CD4-positive, alpha-beta T cell treated with Interleukin-10 for 1 hour (primary cell): ENCODE measurements at regions not wholly inside any gene's neighbourhood (a gene's known extent, or its start where the extent isn't known, plus 50 kb on each side); places are given as distances from the start of the nearest gene placed in this dataset.
"Not testable (repeated sequence)": the region's sequence is repeated elsewhere in the genome, so short reads cannot be mapped to it uniquely, and the experiment has no call there.

Source experiments
- DNase-seq: peaks from one replicate; pipeline ENCODE4 v3.0.0-alpha.2; 2020

- no peak for DNase-seq
Measured at GRCh38 chr17:70324031-70324430, 154.7 kb downstream of the KCNJ2 start.

- DNase-seq = no peak
Measured at GRCh38 chr17:70327279-70327678, 157.9 kb downstream of the KCNJ2 start.

GRCh38 chr17:70327723-70328122, 158.4 kb downstream of the KCNJ2 start:
- no peak for DNase-seq

GRCh38 chr17:70329721-70330120, 160.4 kb downstream of the KCNJ2 start:
- no peak for DNase-seq

- DNase-seq = not testable (repeated sequence)
Measured at GRCh38 chr17:70331066-70331465, 161.7 kb downstream of the KCNJ2 start.

GRCh38 chr17:70332356-70333210, 163.3 kb downstream of the KCNJ2 start:
- no peak for DNase-seq

GRCh38 chr17:70336411-70336810, 167.1 kb downstream of the KCNJ2 start:
- no peak for DNase-seq

- DNase-seq = no peak
Measured at GRCh38 chr17:70338946-70339354, 169.6 kb downstream of the KCNJ2 start.

GRCh38 chr17:70343114-70343513, 173.8 kb downstream of the KCNJ2 start:
- DNase-seq = no peak

GRCh38 chr17:70344386-70345060, 175.2 kb downstream of the KCNJ2 start:
- no peak for DNase-seq

GRCh38 chr17:70345061-70345460, 175.7 kb downstream of the KCNJ2 start:
- no peak for DNase-seq

GRCh38 chr17:70352834-70353233, 183.5 kb downstream of the KCNJ2 start:
- DNase-seq = no peak

GRCh38 chr17:70353408-70354092, 184.2 kb downstream of the KCNJ2 start:
- DNase-seq = no peak

- DNase-seq = no peak
Measured at GRCh38 chr17:70355185-70355584, 185.9 kb downstream of the KCNJ2 start.

GRCh38 chr17:70357190-70357589, 187.9 kb downstream of the KCNJ2 start:
- DNase-seq = no peak

- DNase-seq = no peak
Measured at GRCh38 chr17:70365091-70365583, 195.8 kb downstream of the KCNJ2 start.

GRCh38 chr17:70366386-70366785, 197.1 kb downstream of the KCNJ2 start:
- no peak for DNase-seq

GRCh38 chr17:70368011-70368410, 198.7 kb downstream of the KCNJ2 start:
- DNase-seq = no peak

- no peak for DNase-seq
Measured at GRCh38 chr17:70369391-70369790, 200.1 kb downstream of the KCNJ2 start.

- no peak for DNase-seq
Measured at GRCh38 chr17:70370816-70371215, 201.5 kb downstream of the KCNJ2 start.

GRCh38 chr17:70373369-70373768, 204.0 kb downstream of the KCNJ2 start:
- DNase-seq = no peak

GRCh38 chr17:70374496-70374895, 205.2 kb downstream of the KCNJ2 start:
- DNase-seq = no peak

- DNase-seq = no peak
Measured at GRCh38 chr17:70375406-70375805, 206.1 kb downstream of the KCNJ2 start.
